Right renal cortex interstitium (tissue), 3 donors: ENCODE measurements at regions not wholly inside any gene's neighbourhood (a gene's known extent, or its start where the extent isn't known, plus 50 kb on each side); places are given as distances from the start of the nearest gene placed in this dataset.

ENCODE experiments used
- DNase-seq, 3 donors: peaks; one replicate each; pipeline ENCODE4 v3.0.0-alpha.2; 2013; ENCODE audit warnings: low read depth in 3 of 3, low spot score in 2 of 3

DNA sequence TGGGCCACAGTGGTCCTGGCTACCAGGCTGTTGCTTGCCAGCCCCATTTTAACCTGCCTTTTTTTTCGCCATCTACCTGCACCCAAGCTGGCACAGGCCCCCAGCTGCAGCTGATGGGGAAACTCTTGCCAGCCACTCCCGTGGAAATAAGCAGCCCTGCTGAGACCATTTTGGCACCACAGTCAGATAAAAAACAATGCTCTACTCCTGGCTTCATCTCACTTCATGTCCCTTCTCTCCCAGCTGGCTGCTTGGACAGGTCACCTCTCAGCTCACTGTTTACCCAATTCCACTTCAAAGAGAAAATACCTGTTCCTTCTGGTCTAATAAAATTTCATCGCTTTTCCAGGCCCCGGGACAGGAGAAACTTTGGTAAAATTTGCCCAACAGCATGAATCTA lies 322.6 kb upstream of the SLC30A5 start:
- no peak for DNase-seq

DNA sequence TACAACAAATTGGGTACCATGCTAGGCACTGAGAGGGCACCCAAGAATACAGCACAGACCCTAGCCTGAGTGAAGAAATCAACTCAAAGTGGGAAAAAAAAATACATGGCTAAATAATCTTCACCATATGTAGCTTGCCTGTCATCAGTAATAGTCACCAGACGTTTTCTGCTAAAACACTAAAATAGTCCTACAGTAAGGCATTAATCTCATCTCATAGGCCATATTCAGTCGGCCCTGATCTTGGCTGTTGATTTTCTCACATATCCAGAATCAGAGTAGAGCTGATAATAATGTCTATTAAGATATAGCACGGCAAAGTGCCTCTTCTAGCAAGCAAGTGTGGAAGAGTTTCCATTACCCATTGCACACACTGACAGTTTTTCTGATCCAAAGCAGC lies 322.1 kb upstream of the SLC30A5 start:
- DNase-seq, result no peak

DNA sequence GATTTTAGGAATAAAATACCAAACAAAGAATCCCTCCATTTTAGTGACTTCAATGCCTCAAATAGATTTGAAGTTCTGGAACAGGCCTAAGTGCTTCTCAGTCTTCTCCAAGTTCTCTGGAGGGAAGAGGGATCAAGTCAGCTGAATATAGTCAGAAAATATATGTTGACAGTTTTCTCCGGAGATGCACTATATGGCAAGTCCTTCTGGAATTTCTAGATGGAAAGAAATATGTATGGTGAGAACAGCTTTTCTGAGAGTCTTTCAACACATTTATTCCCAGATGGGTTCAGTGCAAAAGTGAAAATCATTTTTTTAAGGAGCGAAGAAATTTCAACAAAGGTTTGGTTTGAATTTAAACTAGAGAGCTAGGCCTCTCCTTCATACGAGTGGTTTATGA lies 317.4 kb upstream of the SLC30A5 start:
- no peak for DNase-seq

DNA sequence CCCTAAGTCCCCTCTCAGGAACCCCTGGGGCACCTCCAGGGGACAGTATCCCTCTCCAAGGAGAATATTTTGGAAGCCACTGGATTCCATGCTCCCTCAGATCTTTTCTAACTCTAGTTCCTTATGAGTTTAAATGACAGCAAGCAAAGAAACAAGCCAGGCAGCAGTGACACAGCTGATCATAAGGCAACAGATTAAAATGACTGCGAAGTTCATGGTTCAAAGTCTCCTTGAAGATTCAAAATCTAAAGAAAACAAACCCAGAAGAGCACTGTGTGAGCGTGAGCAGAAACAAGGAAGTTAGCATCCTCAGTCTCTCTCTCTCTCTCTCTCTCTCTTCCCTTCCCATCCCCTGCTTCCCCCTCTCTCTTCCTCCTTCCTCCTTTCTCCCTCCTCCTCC lies 316.7 kb upstream of the SLC30A5 start:
- no peak for DNase-seq

DNA sequence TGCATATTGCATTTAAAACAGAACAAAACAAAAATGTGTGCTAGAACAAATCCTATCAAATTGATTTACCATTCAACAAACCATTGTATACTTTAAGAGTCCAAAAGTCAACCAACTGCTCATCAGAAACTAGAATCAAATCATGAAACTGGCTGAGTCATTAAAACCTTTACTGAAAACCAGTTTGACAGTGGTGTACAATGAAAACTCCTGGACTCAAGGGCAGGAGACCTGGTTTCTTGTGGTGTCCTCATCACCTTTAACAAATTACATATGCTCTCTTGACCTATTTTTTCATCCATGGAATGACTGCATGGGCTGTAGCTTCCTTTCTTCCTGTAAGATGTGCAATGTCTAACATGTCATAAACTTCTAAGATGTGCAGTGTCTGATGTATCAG lies 315.3 kb upstream of the SLC30A5 start:
- DNase-seq, result no peak

DNA sequence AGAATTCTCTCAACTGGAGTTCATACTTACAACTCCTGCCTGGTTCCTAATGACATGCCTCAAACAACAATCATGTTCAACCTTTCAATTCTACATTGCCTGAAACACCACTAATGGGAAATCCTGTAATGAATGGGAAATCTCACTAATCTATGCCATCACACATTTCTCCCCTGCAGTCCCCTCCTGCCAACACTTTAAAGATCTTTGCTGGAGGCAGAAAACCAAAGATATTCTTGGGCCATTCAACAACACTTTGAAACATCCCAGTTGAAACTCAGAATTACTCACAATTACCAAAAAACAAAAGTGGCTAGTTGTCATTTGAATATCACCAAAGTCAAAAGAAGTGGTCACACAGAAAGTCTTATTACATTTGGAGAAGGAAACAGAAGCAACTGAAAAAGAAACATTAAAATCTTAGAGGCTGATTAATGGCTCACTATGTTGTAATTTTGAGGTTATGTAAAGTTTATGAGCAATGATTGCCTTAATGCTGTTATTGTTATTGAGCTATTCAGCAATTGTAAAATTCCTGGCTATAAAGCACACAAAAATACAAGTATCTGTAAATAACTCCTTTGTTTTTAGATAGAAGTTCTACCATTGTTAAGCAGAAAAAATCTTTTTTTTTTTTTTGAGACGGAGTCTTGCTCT lies 313.4 kb upstream of the SLC30A5 start:
- no peak for DNase-seq

DNA sequence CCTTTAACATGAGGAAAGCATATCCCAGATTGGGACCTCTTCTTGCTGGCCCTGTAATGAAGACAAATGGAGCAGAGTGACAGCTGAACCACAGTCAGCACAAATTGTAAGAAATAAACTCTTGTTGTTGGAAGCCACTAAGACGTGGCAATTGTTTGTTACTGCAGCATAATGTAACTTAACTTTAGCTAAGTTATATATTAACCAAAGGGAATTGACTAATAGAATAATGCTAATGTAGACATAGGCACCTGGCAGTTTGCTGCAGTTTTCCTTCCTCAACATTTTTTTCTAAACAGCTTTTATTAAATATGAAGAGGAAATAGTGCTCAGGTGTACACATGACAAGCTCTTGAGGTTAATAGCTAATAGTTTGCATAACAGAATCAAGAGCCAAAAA lies 300.7 kb upstream of the SLC30A5 start:
- DNase-seq, result no peak

DNA sequence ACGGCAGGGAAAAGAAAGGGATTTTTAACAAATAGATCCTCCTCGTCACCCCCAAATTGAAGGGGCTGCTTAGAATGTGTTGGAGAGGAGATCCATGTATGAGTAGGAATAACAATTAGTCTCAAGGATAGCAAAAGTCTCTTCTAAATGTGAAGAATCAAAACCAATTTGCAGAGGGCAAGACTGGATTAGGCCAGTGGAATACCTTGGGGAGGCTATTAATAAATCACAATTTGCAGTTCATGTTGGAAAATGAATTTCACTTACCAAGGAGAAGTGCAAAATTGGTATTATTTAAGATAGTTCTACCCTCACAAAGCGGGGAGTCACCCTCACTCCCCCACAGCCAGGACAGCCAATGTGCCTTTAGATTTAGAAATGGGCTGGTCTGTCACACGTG lies 299.8 kb upstream of the SLC30A5 start:
- DNase-seq, result no peak

DNA sequence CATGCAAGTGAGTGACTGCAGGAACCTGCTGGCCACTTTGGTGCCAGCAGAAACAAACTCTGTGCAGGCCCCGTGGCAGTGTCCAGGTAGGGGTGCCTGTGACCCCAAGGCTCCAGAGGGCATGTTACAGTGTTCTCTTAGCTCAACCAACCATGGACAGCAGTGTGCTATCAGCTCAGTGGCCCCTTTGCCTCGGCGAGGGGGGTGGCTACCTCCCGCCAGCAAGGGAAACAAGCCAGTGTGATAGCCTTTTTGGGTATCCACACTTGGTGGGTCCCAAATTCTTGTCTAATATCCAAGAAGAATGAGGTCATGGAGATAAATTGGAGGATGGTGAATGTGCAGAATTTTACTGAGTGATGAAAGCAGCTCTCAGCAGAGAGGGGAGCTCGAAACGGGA lies 298.6 kb upstream of the SLC30A5 start:
- no peak for DNase-seq

DNA sequence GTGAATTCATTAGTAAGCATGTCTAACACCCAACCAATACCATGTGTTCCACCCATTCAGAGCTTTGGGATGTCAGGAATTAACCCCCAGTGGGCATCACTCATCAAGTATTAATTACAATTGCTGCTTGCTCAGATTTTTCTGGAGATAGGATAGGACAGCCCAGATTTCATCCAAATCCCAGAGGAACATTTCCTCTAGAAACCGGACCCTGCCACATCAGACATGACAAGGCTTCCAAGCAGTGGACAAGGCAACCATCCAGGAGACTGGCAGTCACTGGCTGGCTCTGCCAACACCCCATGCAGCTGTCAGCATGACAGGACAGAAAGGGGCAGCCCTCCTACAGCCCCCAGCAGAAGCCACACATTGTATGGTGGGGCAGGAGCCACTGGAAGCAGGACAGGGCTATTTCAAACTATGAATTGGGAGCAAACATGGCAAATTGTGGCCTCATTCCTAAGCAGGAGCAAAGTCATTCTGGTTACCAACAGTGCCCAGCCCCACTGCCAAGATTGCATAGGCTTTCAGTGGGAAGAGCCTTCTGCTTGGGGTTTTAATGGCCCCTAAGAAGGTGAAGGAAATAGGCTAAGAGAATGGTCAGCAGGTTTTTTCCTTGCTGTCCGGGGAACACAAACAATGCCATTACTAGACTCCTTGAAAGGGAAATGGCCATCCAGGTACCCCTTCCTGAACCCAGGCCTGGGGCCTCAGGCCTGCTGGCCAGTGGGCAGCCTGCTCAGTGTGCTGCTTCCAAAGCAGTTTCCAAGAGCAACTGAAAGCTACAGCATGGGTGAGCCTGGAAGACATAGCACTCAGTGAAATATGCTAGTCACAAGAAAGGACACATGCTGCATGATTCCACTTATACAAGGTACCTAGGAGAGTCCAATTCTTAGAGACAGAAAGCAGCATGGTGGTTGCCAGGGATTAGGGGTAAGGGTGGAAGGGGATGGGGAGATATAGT lies 294.7 kb upstream of the SLC30A5 start:
- no peak for DNase-seq

DNA sequence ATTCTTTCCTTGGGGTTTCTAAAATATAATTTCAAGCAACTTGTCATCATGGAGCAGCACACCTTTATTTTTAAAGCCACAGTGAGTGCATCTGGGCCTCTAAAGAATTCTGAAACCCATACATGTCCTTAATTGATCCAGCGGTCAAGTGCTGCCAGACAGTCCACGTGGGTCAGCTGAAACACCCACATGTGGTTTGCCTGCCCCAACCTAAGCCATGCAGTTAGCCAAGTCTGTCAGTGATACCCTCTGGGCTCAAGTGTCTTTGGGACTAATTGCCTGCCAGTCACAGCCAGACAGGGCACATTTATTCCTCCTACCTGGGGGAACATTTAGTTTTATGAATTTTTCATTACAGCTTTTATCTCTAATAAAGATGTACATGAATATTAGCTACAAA lies 291.4 kb upstream of the SLC30A5 start:
- DNase-seq, result no peak

DNA sequence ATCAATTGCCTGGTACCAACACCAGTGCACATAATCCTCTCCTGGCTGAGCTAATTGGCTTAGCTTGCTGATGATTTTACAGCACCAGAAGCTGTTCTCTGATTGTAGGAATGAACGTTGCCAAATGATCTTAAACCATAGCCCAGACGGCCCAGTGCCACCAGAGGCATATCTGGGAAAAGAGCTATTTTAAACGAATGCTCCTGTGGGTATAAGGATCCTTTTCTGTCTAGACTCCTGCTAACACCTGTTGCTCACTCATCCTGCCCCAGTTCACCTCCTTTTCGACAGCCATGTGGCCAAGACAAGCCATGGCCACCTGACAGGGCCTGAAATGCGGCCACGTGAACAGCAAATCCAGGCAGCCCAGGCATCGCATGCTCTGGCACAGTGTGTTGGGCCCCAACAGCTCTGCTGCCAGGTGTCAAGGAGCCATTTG lies 289.9 kb upstream of the SLC30A5 start:
- DNase-seq, result no peak

DNA sequence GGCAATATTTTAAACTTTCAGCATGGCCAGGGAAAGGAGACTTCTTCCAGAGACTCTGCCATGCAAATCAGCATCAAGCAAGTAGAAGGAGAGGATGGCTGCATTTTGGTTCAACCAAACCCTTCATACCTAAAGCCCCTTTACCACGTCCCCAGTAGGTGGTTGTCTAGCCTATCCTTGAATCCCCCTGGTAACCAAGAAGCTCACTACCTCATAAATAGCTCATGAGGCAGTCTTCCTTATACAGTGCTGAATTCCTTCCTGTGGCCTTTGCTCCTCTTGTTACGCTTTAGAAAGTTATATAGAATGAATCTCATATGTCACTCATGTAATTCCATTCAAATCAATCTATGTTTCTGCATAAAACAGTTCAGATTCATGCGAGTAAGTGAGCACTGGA lies 289.5 kb upstream of the SLC30A5 start:
- DNase-seq, result no peak

DNA sequence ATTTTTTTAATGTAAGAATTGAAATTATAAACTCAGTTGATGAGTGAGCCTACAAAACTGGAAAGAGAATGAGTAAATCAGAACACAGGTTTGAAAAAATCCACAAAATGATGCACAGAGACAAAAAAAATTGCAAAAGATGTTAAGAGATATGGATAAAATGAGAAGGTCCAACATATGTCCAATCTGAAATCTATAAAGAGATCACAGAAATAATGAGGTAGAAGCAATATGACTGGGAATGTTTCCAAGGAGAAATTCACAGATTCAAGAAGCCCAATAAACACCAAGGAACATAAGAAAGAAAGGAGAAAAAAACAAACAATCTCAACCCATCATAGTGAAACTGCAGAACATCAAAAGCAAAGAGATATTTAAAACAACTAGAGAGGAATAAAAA lies 288.4 kb upstream of the SLC30A5 start:
- no peak for DNase-seq

DNA sequence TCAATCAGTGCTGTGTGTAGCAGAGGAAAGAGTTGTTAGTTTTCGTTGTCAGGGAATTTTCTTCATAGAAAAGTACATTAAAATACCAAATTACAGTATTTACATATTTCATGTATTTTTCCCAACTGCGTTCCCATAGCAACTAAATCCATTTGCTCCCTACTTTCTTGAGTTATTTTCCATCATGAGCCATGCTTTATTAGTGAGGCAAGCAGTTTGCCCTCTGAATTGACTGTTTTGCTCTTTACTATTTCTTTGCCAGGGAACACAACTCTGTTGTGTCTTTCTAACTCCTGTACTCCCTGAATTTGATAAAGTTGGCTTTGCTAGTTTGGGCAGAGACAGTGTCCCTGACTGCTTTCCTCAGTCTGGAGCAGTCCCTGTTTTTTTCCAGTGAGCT lies 276.2 kb upstream of the SLC30A5 start:
- DNase-seq, result no peak

DNA sequence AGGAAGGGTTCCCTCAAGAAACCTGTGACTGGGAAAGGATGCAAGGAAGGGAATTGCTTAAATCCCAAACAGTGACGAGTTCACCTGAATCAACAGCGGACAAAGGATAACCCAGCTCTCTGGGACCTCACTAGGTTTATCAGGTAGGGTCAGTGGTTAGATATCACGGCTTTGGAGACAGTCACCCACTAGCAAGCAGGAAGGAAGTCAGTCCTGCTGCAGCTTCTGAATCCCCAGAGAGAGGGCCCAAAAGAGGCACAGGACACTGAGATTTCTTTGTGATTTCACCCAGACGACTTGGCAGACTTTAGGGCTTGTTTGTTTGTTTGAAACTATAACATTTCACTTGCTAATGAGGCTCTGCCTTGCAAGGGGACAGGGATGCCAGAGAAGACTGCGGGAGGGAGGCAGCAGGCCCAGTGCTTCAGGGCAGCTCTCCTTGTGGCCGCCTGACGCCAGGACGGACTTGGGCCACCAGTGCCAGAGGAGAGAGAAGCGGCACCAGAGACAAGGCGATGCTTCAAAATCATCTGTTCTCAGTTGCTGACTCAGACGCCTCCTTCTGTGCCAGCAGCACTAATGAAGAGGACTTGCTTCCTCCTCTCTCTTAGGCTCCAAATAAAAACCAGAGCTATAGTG lies 275.6 kb upstream of the SLC30A5 start:
- DNase-seq, result no peak

DNA sequence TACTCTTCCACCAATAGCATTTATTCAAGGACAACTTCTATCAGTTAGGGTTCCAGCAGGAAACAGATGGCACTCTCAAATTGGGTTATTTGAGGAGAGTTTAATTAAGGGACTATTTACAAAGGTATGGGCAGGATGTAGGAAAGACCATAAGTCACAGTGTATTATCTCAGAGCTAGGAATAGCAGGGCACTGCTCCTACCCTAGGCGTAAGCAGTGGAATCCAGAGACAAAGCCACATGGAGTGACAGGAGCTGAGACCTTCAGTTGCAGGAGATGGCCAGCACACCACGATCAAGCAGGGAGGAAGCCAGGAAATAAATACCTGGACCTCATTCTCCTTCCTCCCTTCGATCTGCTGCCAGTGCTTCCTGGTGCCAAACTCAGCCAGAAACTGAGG lies 274.9 kb upstream of the SLC30A5 start:
- DNase-seq, result no peak

DNA sequence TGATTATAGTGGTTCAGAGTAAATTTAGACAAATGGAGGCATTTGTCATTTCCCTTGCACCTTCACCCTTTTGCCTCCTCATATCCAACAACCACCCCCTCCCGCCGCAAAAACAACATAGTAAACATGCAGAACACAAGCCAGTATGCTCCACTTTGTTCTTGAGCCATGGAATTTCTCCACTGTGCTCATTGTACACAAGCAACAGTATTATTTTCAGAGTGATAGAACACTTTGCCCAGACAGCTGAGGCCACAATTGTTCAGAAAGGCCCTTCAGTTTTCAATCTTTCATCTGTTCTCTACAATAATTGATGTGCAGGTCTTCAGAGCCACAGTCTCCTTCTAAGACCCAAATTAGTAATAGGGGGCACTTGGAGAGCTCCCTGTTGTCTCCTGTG lies 272.8 kb upstream of the SLC30A5 start:
- DNase-seq, result no peak

DNA sequence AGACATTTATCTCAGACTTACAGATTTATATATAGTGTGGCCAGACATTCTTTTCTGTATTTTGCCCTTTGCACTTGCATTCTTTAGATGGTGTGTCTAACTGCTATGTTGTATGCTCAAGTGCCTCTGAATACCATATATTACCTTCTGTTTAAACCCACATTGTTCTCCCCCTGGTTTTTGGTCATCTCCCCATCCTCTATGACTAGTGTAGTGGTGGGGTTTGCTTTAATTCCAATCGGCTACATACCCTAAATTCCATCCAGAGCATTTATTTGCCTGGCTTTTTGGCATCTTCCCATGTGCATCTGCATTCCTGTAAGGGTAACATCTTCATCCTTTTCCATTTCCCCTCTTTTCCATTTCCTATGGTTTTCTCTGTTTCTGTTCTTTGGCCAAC lies 271.0 kb upstream of the SLC30A5 start:
- no peak for DNase-seq

DNA sequence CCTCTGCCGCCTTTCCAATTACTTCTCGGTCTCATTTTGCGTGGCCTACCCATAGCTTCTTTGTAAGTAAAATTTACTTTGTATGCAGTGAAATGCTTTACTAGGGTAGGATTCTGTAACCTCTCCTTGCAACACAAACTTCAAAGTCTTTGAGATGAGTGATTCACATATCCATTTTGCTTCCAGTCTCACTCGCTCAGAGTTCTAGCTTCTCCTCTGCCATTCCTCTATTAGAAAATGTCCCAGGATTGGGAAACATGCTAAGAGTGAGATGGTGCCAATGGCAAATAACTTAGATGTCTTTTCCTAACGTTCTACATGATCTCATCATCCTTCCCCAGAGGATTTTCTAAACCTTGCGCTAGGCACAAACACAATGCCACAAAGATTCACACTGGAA lies 270.5 kb upstream of the SLC30A5 start:
- DNase-seq, result no peak

DNA sequence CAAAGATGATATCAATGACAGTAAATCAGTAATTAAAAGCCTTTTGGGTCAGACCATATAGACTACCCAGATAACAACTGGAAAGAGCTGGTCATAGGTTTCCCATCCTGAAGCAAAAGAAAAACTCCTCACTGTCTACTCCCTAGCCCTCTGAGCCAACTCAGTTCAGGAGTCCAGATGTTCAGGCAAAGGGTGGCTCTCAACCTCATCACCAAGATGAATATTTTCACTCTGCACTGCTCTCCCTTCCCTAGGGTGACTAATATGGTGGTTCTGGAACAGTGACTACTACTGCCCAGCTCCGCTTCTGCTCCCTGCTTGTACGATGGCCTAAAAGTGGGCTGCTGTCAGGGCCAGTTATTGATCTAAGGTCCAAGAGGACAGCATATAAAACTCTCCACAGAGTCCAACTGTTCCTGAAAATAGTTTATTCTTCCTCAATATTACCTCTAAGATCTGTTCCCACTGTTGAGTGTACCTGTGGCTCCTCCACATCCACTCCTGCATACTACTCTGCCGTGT lies 263.4 kb upstream of the SLC30A5 start:
- no peak for DNase-seq
